H1 (cell line): ENCODE measurements at regions not wholly inside any gene's neighbourhood (a gene's known extent, or its start where the extent isn't known, plus 50 kb on each side); places are given as distances from the start of the nearest gene placed in this dataset.

ENCODE experiments used
- CTCF ChIP-seq, 3 experiments: IDR thresholded peaks; 1 replicate in 2 of 3; 2 replicates in 1 of 3; pipeline versions ENCODE4 v1.5.1 to v1.6.1; 2011; ENCODE audit warnings: low read length in 3 of 3, mild to moderate bottlenecking in 3 of 3, inconsistent platforms in 2 of 3, low read depth in 1 of 3, moderate library complexity in 1 of 3; ENCODE audit not compliant: insufficient read depth in 1 of 3; ENCODE audit errors: control extremely low read depth in 1 of 3
- EP300 ChIP-seq, 2 experiments: IDR thresholded peaks; 1 replicate in 1 of 2; 2 replicates in 1 of 2; pipeline ENCODE4 v1.6.1; 2011 to 2012; ENCODE audit warnings: low read depth in 2 of 2, low read length in 2 of 2, mild to moderate bottlenecking in 2 of 2, borderline replicate concordance in 1 of 2, inconsistent platforms in 1 of 2, moderate library complexity in 1 of 2
- EZH2 ChIP-seq: fragments of 200-600 bp; sonication (generic); IDR thresholded peaks from 2 replicates; pipeline ENCODE4 v1.7.1; 2012; ENCODE audit warnings: low read depth, mild to moderate bottlenecking, moderate library complexity, low read length, inconsistent platforms; ENCODE audit not compliant: severe bottlenecking
- JUND ChIP-seq: IDR thresholded peaks from 2 replicates; pipeline ENCODE4 v1.6.1; 2011; ENCODE audit warnings: mild to moderate bottlenecking, improper control_type of control experiment, low read length
- MAFK ChIP-seq: IDR thresholded peaks from 2 replicates; pipeline ENCODE4 v1.6.1; 2012; ENCODE audit warnings: low read depth, mild to moderate bottlenecking, improper control_type of control experiment, low read length
- POLR2A ChIP-seq, 2 experiments: IDR thresholded peaks; 1 replicate in 1 of 2; 2 replicates in 1 of 2; pipeline ENCODE4 v1.6.1; 2011; ENCODE audit warnings: low read depth in 2 of 2, low read length in 2 of 2, mild to moderate bottlenecking in 2 of 2; ENCODE audit errors: control extremely low read depth in 1 of 2
- POLR2AphosphoS5 ChIP-seq: IDR thresholded peaks from 2 replicates; pipeline ENCODE4 v1.6.1; 2011; ENCODE audit warnings: low read depth, low read length
- RXRA ChIP-seq: IDR thresholded peaks from 2 replicates; pipeline ENCODE4 v1.6.1; 2011; ENCODE audit warnings: low read depth, mild to moderate bottlenecking, low read length, moderate library complexity; ENCODE audit not compliant: insufficient read depth
- SIRT6 ChIP-seq: IDR thresholded peaks from one replicate; pipeline ENCODE4 v1.7.1; 2012; ENCODE audit warnings: low read length, inconsistent platforms

- TF ChIP-seq MAFK (no peak), JUND (no peak), EP300 (IDR thresholded peaks at IDR 0.05; ENCODE audit: borderline replicate concordance in 1 of 2, low read depth in 2 of 2, low read length in 2 of 2) (no peak), EZH2 (no peak), CTCF (IDR thresholded peaks at IDR 0.05; ENCODE audit: control extremely low read depth in 1 of 3, insufficient read depth in 1 of 3, low read depth in 1 of 3, low read length in 3 of 3) (no peak), SIRT6 (no peak), POLR2A (IDR thresholded peaks at IDR 0.05; ENCODE audit: control extremely low read depth in 1 of 2, low read depth in 2 of 2, low read length in 2 of 2) (no peak), RXRA (no peak), POLR2AphosphoS5 (no peak)
Observed at GRCh38 chr5:158541536-158542297, 558.0 kb downstream of the EBF1 start.
